IMR-90 (cell line): ENCODE measurements at regions not wholly inside any gene's neighbourhood (a gene's known extent, or its start where the extent isn't known, plus 50 kb on each side); places are given as distances from the start of the nearest gene placed in this dataset.

Experiments used
- ATAC-seq: fragments of 200-7000 bp; cut with Tn5 transposase; 2 replicates; pipeline ENCODE4 v1.9.1; 2020; ENCODE audit warnings: low read depth, mild to moderate bottlenecking, moderate library complexity
- BruUV-seq: library from RNA; stranded (reverse); fragments of 400-500 nt; replicated peaks from 2 replicates; lab custom pipeline; 2021; lab: Mats Ljungman, UMichigan
- CTCF ChIA-PET: fragments of 300-600 bp; formaldehyde crosslinking; extraction: SDS; loops from one replicate; lab custom pipeline; 2021; ENCODE audit warnings: antibody characterized with exemption; lab: Yijun Ruan, JAX
- POLR2A ChIA-PET: fragments of 300-600 bp; sonication (Branson Sonifier 250); formaldehyde crosslinking; loops from one replicate; lab custom pipeline; 2022; ENCODE audit warnings: antibody characterized with exemption; ENCODE audit not compliant: unreplicated experiment; lab: Charles Lee
- DNase-seq: peaks from one replicate; pipeline ENCODE4 v3.0.0; 2013
- H2AFZ ChIP-seq: replicated peaks from 2 replicates; pipeline ENCODE3; 2013; ENCODE audit warnings: low read length, mild to moderate bottlenecking; ENCODE audit not compliant: poor library complexity
- H2AK5ac ChIP-seq: 2 replicates; pipeline ENCODE4 v1.6.1; 2013; ENCODE audit warnings: low read depth, low read length, inconsistent platforms
- H2AK9ac ChIP-seq: replicated peaks from 2 replicates; pipeline ENCODE3; 2013; ENCODE audit warnings: mild to moderate bottlenecking, low read depth, low read length, moderate library complexity; ENCODE audit not compliant: poor library complexity
- H2BK120ac ChIP-seq: 2 replicates; pipeline ENCODE4 v1.6.1; 2013; ENCODE audit warnings: low read depth, low read length, inconsistent platforms
- H2BK15ac ChIP-seq: 3 replicates; pipeline ENCODE4 v1.6.1; 2013; ENCODE audit warnings: low read depth, low read length, inconsistent platforms
- H2BK20ac ChIP-seq: 2 replicates; pipeline ENCODE4 v1.6.1; 2013; ENCODE audit warnings: low read depth, mild to moderate bottlenecking, inconsistent platforms, low read length, moderate library complexity
- H2BK5ac ChIP-seq: 2 replicates; pipeline ENCODE4 v1.6.1; 2013; ENCODE audit warnings: mild to moderate bottlenecking, low read depth, low read length, inconsistent platforms; ENCODE audit not compliant: poor library complexity, severe bottlenecking
- H3K14ac ChIP-seq: replicated peaks from 2 replicates; pipeline ENCODE4 v1.6.1; 2013; ENCODE audit warnings: low read depth, low read length, inconsistent platforms
- H3K18ac ChIP-seq: 2 replicates; pipeline ENCODE4 v1.6.1; 2013; ENCODE audit warnings: low read depth, low read length, control low read depth
- H3K23ac ChIP-seq: 2 replicates; pipeline ENCODE4 v1.6.1; 2013; ENCODE audit warnings: low read depth, low read length, inconsistent platforms
- H3K27ac ChIP-seq: 2 replicates; pipeline ENCODE4 v1.5.1; 2013; ENCODE audit warnings: mild to moderate bottlenecking, control low read depth, low read length; ENCODE audit not compliant: insufficient read depth
- H3K27me3 ChIP-seq: 2 replicates; pipeline ENCODE4 v1.6.1; 2013; ENCODE audit warnings: low read length; ENCODE audit not compliant: control insufficient read depth, insufficient read depth
- H3K36me3 ChIP-seq: 2 replicates; pipeline ENCODE4 v1.6.1; 2013; ENCODE audit warnings: low read length, mixed read lengths; ENCODE audit not compliant: control insufficient read depth, insufficient read depth
- H3K4ac ChIP-seq: 2 replicates; pipeline ENCODE4 v1.6.1; 2013; ENCODE audit warnings: low read depth, low read length, inconsistent platforms
- H3K4me1 ChIP-seq: 2 replicates; pipeline ENCODE4 v1.6.1; 2013; ENCODE audit warnings: low read length, mixed read lengths; ENCODE audit not compliant: control insufficient read depth, insufficient read depth
- H3K4me2 ChIP-seq: 2 replicates; pipeline ENCODE4 v1.6.1; 2013; ENCODE audit warnings: low read depth, mild to moderate bottlenecking, control low read depth, low read length, moderate library complexity
- H3K4me3 ChIP-seq: 2 replicates; pipeline ENCODE4 v1.5.1; 2013; ENCODE audit warnings: low read depth, mild to moderate bottlenecking, control low read depth, low read length, moderate library complexity; ENCODE audit not compliant: insufficient read depth
- H3K56ac ChIP-seq: 2 replicates; pipeline ENCODE4 v1.6.1; 2013; ENCODE audit warnings: low read length, inconsistent platforms; ENCODE audit not compliant: insufficient read depth; ENCODE audit errors: extremely low read depth
- H3K79me1 ChIP-seq, 2 experiments: 2 replicates each; pipeline ENCODE4 v1.6.1; 2013; ENCODE audit warnings: low read length in 2 of 2, inconsistent platforms in 1 of 2, low read depth in 1 of 2
- H3K9ac ChIP-seq: 2 replicates; pipeline ENCODE4 v1.6.1; 2013; ENCODE audit warnings: low read depth, low read length, control low read depth
- H3K9me1 ChIP-seq: 2 replicates; pipeline ENCODE4 v1.6.1; 2013; ENCODE audit warnings: low read length, inconsistent platforms; ENCODE audit not compliant: insufficient read depth
- H3K9me3 ChIP-seq: 2 replicates; pipeline ENCODE4 v1.6.1; 2013; ENCODE audit warnings: low read length; ENCODE audit not compliant: control insufficient read depth, insufficient read depth
- H4K20me1 ChIP-seq: 2 replicates; pipeline ENCODE4 v1.6.1; 2013; ENCODE audit warnings: low read length, inconsistent platforms; ENCODE audit not compliant: insufficient read depth
- H4K5ac ChIP-seq: 2 replicates; pipeline ENCODE4 v1.6.1; 2013; ENCODE audit warnings: mild to moderate bottlenecking, low read depth, low read length, control low read depth
- H4K8ac ChIP-seq, 2 experiments: 2 replicates each; pipeline ENCODE4 v1.6.1; 2013; ENCODE audit warnings: low read depth in 2 of 2, low read length in 2 of 2, control low read depth in 1 of 2, inconsistent platforms in 1 of 2
- H4K91ac ChIP-seq: 2 replicates; pipeline ENCODE4 v1.6.1; 2013; ENCODE audit warnings: low read depth, low read length, inconsistent platforms; ENCODE audit not compliant: insufficient read depth
- CHD1 ChIP-seq: IDR thresholded peaks from 2 replicates; pipeline ENCODE4 v1.6.1; 2012; ENCODE audit warnings: low read depth, low read length, improper control_type of control experiment
- WGBS, 2 experiments: methylation state at CpG; one replicate each; pipeline versions ENCODE4 v1.1.5 to v1.1.7; 2013; ENCODE audit warnings: missing lambda C conversion rate in 2 of 2; ENCODE audit not compliant: insufficient read length in 1 of 2; ENCODE audit errors: extremely low coverage in 2 of 2; 5-methylcytosine and 5-hydroxymethylcytosine counted together
- dilution Hi-C: fragments of 300-500 bp; cut with HindIII; formaldehyde crosslinking; loops from one replicate; pipeline ENCODE4 v1.14.3; 2018; ENCODE audit warnings: low sequenced_read_pairs; ENCODE audit not compliant: unreplicated experiment
- in situ Hi-C: fragments of 300-500 bp; cut with MboI; formaldehyde crosslinking; loops from 3 replicates; pipeline ENCODE4 v1.14.3; 2019; ENCODE audit warnings: low sequenced_read_pairs, inconsistent platforms, mixed read lengths
- intact Hi-C: fragments of 100-400 bp; cut with micrococcal nuclease; formaldehyde crosslinking; loops from 2 replicates; pipeline ENCODE4 v1.10.0; 2022

GRCh38 chr6:91278416-91278815, 691.5 kb upstream of the MAP3K7 start:
- ATAC-seq = no peak
- no peak overlapping the region for H3K9ac ChIP-seq

More at GRCh38 chr6:91278416-91278815, 691.5 kb upstream of the MAP3K7 start:
- H3K4me2 ChIP-seq = no peak overlapping the region
- H4K91ac ChIP-seq = no peak overlapping the region
- H3K36me3 ChIP-seq = no peaks in the 10 kb centered on the region
- TF ChIP-seq CHD1 = no peak
- ChIA-PET POLR2A (no interaction called here), CTCF (no interaction called here)
- H3K4me1 ChIP-seq = no peaks in the 10 kb centered on the region
- no peak for DNase-seq
- in situ Hi-C loops = no loop called here
- no peak overlapping the region for H3K18ac ChIP-seq
- H4K8ac ChIP-seq = no peak overlapping the region
- H3K4ac ChIP-seq = no peak overlapping the region
- H3K9me3 ChIP-seq = peaks cover 4% of the 10 kb centered on the region; the same call in 1 of the 2 replicates
- H2AFZ ChIP-seq = no peak overlapping the region
- H2BK5ac ChIP-seq = no peak overlapping the region
- no peaks in the 10 kb centered on the region for H3K79me1 ChIP-seq
- no peak overlapping the region for H3K56ac ChIP-seq
- H2BK120ac ChIP-seq = no peak overlapping the region
- no peak overlapping the region for H2BK15ac ChIP-seq
- H2AK5ac ChIP-seq = no peak overlapping the region
- no peak overlapping the region for H2BK20ac ChIP-seq
- no peak overlapping the region for H3K23ac ChIP-seq
- no peak overlapping the region for H3K27ac ChIP-seq
- no peak overlapping the region for H3K14ac ChIP-seq
- H4K20me1 ChIP-seq = no peaks in the 10 kb centered on the region
- no CpG with 5 or more reads among the region's 2 CpGs for WGBS, 2 experiments
- H3K27me3 ChIP-seq = no peaks in the 10 kb centered on the region
- intact Hi-C loops = loop anchor here (5.0 kb wide), 1 partner anchor 196 kb away; no protein-coding TSS in a partner anchor
- no TSS peak for BruUV-seq
- H2AK9ac ChIP-seq = no peak overlapping the region
- H4K5ac ChIP-seq = no peak overlapping the region
- dilution Hi-C loops = no loop called here
- H3K9me1 ChIP-seq = no peaks in the 10 kb centered on the region
- H3K4me3 ChIP-seq = no peak overlapping the region
